GM06990 (cell line): ENCODE measurements at regions not wholly inside any gene's neighbourhood (a gene's known extent, or its start where the extent isn't known, plus 50 kb on each side); places are given as distances from the start of the nearest gene placed in this dataset.

ENCODE experiments used
- DNase-seq: peaks from one replicate; pipeline ENCODE4 v3.0.0-alpha.2; 2011; ENCODE audit not compliant: insufficient read length; ENCODE audit errors: extremely low read depth
- H3K27me3 ChIP-seq: replicated peaks from 2 replicates; pipeline ENCODE4 v1.6.0; 2011; ENCODE audit warnings: low read length; ENCODE audit not compliant: control insufficient read depth, insufficient read depth
- H3K36me3 ChIP-seq: 2 replicates; pipeline ENCODE4 v1.5.1; 2011; ENCODE audit warnings: low read length; ENCODE audit not compliant: control insufficient read depth, insufficient read depth
- H3K4me3 ChIP-seq: replicated peaks from 2 replicates; pipeline ENCODE4 v1.5.1; 2011; ENCODE audit warnings: low read depth, mild to moderate bottlenecking, control low read depth, low read length
- TF ChIP-seq, protein P1 (sequence below): IDR thresholded peaks from 2 replicates; pipeline ENCODE4 v1.5.1; 2011; ENCODE audit warnings: low read length, control low read depth, mild to moderate bottlenecking, inconsistent platforms; ENCODE audit not compliant: insufficient read depth, poor library complexity, severe bottlenecking

DNA sequence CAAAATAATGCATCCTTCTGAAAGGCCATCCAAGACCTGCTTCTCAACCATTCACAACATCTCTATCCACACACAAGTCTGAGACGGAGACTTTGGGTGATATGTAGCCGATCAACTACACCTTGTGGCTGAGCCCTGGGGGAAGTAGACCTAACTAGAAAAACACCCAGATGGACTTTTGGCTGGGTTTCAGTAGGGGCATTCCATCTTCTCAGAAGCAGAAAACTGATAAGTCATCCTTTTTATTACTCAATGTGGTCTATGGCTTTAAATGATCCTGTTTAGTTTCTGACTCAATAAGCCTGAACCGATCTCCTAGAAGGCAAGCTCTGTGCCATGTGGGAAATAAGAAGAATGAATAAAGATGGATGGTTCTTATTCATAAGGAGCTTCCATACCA, 82.5 kb upstream of the AFF2 start:
- TF ChIP-seq, protein P1, sequence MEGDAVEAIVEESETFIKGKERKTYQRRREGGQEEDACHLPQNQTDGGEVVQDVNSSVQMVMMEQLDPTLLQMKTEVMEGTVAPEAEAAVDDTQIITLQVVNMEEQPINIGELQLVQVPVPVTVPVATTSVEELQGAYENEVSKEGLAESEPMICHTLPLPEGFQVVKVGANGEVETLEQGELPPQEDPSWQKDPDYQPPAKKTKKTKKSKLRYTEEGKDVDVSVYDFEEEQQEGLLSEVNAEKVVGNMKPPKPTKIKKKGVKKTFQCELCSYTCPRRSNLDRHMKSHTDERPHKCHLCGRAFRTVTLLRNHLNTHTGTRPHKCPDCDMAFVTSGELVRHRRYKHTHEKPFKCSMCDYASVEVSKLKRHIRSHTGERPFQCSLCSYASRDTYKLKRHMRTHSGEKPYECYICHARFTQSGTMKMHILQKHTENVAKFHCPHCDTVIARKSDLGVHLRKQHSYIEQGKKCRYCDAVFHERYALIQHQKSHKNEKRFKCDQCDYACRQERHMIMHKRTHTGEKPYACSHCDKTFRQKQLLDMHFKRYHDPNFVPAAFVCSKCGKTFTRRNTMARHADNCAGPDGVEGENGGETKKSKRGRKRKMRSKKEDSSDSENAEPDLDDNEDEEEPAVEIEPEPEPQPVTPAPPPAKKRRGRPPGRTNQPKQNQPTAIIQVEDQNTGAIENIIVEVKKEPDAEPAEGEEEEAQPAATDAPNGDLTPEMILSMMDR, result no peak
- Histone ChIP-seq H3K36me3 (no peaks in the 10 kb centered on the region), H3K27me3 (no peaks in the 10 kb centered on the region), H3K4me3 (no peak overlapping the region)
- DNase-seq, result no peak

- TF ChIP-seq, protein P1, result no peak
- DNase-seq, result no peak
- H3K27me3 ChIP-seq, result no peaks in the 10 kb centered on the region
Observed at GRCh38 chrX:148422526-148422925, 77.9 kb upstream of the AFF2 start.

GRCh38 chrX:148424570-148424969, 75.8 kb upstream of the AFF2 start:
- H3K36me3 ChIP-seq, result no peaks in the 10 kb centered on the region
- TF ChIP-seq, protein P1, result no peak
- no peak overlapping the region for H3K4me3 ChIP-seq
- no peak for DNase-seq
- H3K27me3 ChIP-seq, result no peaks in the 10 kb centered on the region

More at GRCh38 chrX:148422526-148422925, 77.9 kb upstream of the AFF2 start:
- Histone ChIP-seq H3K4me3 (no peak overlapping the region), H3K36me3 (no peaks in the 10 kb centered on the region)

DNA sequence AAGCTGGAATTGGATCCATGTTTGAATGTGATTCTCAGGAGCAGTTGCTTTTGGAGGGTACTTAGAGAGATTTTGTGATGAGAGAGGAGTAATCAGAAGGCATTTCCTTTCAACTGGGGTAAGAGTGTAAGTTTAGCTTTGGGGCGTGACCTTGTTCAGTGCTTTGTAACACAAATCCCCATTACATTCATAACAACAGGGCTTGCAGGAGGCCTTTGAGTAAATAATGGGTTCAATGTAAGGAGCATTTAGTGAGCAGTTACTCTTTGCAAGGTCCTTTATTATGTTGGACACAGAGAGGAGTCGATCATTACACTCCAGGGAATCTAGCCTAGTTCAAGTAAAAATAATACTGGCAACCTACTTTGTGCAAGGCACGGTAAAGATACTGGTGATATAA, 74.0 kb upstream of the AFF2 start:
- DNase-seq, result no peak
- Histone ChIP-seq H3K36me3 (no peaks in the 10 kb centered on the region), H3K4me3 (no peak overlapping the region), H3K27me3 (no peaks in the 10 kb centered on the region)
- TF ChIP-seq, protein P1, result no peak

DNA sequence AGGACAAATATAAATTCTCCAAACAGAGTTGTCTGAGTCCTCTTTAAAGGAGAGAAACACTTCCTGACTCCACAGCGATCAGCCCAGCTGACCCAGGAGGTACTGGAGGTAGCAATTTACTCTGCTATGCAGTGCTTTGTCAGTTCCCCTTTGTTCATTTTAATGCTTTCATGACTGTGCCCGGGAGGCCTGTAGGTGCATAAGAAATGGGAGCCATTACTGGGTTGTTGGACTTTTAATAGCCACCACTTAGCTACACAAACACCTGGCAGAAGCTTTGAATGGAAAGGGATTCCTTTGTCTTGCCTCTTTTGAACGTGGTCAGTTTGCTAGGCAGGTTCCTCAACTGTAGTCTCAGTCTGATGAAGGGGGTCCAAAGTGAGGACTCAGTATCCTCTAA, 59.0 kb upstream of the AFF2 start:
- TF ChIP-seq, protein P1, result no peak
- Histone ChIP-seq H3K27me3 (no peaks in the 10 kb centered on the region), H3K4me3 (no peak overlapping the region), H3K36me3 (no peaks in the 10 kb centered on the region)
- DNase-seq, result no peak

GRCh38 chrX:148443216-148443615, 57.2 kb upstream of the AFF2 start:
- H3K4me3 ChIP-seq, result no peak overlapping the region
- TF ChIP-seq, protein P1, result no peak
- DNase-seq, result no peak

More at GRCh38 chrX:148443216-148443615, 57.2 kb upstream of the AFF2 start:
- no peaks in the 10 kb centered on the region for H3K27me3 ChIP-seq
- H3K36me3 ChIP-seq, result no peaks in the 10 kb centered on the region
